Stomach (tissue), 8 donors: ENCODE measurements at regions not wholly inside any gene's neighbourhood (a gene's known extent, or its start where the extent isn't known, plus 50 kb on each side); places are given as distances from the start of the nearest gene placed in this dataset.
A peak's percentile ranks its signal among the peaks of the same experiment; 100 is the strongest.

Source experiments
- DNase-seq, 2 donors: peaks; one replicate each; pipeline versions ENCODE4 v3.0.0 to v3.0.0-alpha.2; 2013 to 2019
- H3K27ac ChIP-seq, 5 donors: fragments of 200-600 bp in 4 of 5; sonication (generic) in 4 of 5; one replicate each; pipeline ENCODE4 v1.5.1; 2013 to 2019; ENCODE audit warnings: mild to moderate bottlenecking in 1 of 5, moderate library complexity in 1 of 5
- H3K27me3 ChIP-seq, 3 donors: fragments of 200-600 bp; sonication (generic); one replicate each; pipeline ENCODE4 v1.5.1; 2017 to 2019; ENCODE audit warnings: mixed run types in 1 of 3
- H3K36me3 ChIP-seq, 4 donors: fragments of 200-600 bp; sonication (generic); 1 replicate in 3 of 4; 2 replicates in 1 of 4; pipeline ENCODE4 v1.5.1; 2016 to 2019
- H3K4me1 ChIP-seq, 4 donors: fragments of 200-600 bp; sonication (generic); one replicate each; pipeline ENCODE4 v1.5.1; 2016 to 2019
- H3K4me3 ChIP-seq, 4 donors: fragments of 200-600 bp; sonication (generic) in 3 of 4; one replicate each; pipeline ENCODE4 v1.5.1; 2016 to 2019; ENCODE audit warnings: mild to moderate bottlenecking in 1 of 4
- H3K9me3 ChIP-seq, 4 donors: fragments of 200-600 bp; sonication (generic); one replicate each; pipeline ENCODE4 v1.5.1; 2016 to 2019
- CTCF ChIP-seq, 7 experiments: fragments of 450-650 bp in 4 of 7; fragments of 200-600 bp in 3 of 7; sonication (generic) in 3 of 7; IDR thresholded peaks; one replicate each; pipeline ENCODE4 v1.5.1; 2016 to 2019; ENCODE audit warnings: antibody characterized with exemption in 7 of 7, control low read depth in 2 of 7, mild to moderate bottlenecking in 1 of 7
- EP300 ChIP-seq: sonication (generic); formaldehyde crosslinking; IDR thresholded peaks from one replicate; pipeline ENCODE4 v1.6.1; 2017; ENCODE audit warnings: antibody characterized with exemption
- POLR2A ChIP-seq, 4 donors: fragments of 450-650 bp; IDR thresholded peaks; one replicate each; pipeline ENCODE4 v1.6.1; 2016; ENCODE audit warnings: antibody characterized with exemption in 4 of 4, control low read depth in 2 of 4, mild to moderate bottlenecking in 1 of 4, moderate library complexity in 1 of 4
- POLR2AphosphoS5 ChIP-seq, 3 donors: sonication (generic); formaldehyde crosslinking; IDR thresholded peaks; one replicate each; pipeline ENCODE4 v1.6.1; 2016; ENCODE audit warnings: antibody characterized with exemption in 3 of 3
- WGBS, 5 donors: extraction: QIAGEN DNeasy Blood & Tissue Kit in 3 of 5; methylation state at CpG; one replicate each; pipeline versions ENCODE4 v1.1.5 to v1.1.7; 2013 to 2018; 5-methylcytosine and 5-hydroxymethylcytosine counted together
- intact Hi-C: fragments of 100-400 bp; cut with DNase I; formaldehyde crosslinking; loops from one replicate; pipeline ENCODE4 v1.15.1; 2023; ENCODE audit warnings: low total_unique reads
- donor health status: healthy with polysubstance abuse.
- donor health status: Bipolar disorder and iron deficiency.
- donor health status: healthy.

DNA sequence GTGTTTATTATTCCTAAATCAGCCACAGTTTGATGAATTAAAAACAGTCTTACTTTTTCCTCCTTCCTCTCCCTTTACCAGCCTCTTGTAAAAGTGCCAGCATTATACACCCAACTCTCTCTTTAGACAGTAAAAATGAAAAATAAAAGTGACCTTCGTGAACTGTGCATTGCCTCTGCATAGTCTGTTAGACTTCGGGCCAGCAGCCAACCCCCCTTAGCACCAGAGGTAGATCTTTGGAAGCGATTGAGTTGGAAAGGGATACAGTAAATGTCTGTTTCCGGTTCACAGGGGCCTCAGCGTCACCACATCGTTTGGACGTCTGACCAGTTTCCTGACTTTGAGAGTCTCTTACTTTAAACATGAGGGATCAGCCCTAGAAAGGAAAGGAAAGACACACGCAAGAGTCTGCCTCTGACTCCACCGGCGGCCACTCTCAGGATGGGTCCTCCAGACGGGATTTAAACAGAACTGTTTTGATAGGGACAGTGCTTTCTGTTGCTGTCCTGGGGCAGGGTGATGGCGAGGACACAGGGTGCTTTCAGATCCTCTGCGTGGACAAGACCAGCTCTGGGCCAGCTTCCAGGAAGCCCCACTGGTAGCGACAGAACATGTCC, 206.6 kb upstream of the PREP start:
- peaks cover 0 to 4% (median 0%) of the 10 kb centered on the region in 4 donors for H3K9me3 ChIP-seq
- H3K27me3 ChIP-seq: no peaks in the 10 kb centered on the region
- H3K4me3 ChIP-seq: no peak overlapping the region
- peak in 1 of 2 donors; percentile 64 for DNase-seq
- no peak for TF ChIP-seq EP300
- TF ChIP-seq CTCF (IDR thresholded peaks at IDR 0.05): no peak
- peak in 2 of 3 donors; percentile 7 to 11 for TF ChIP-seq POLR2AphosphoS5 (IDR thresholded peaks at IDR 0.05)
- H3K36me3 ChIP-seq: no peaks in the 10 kb centered on the region
- H3K27ac ChIP-seq: peak overlapping the region; percentile 31 to 72 (median 61)
- 49 to 73% (median 67%) methylated on average over 14 of the region's 14 CpGs for WGBS, 5 donors
- peaks cover 2 to 14% (median 3%) of the 10 kb centered on the region in 4 donors for H3K4me1 ChIP-seq
- intact Hi-C loops: no loop called here

- peaks cover 4 to 21% (median 8%) of the 10 kb centered on the region in 4 donors for H3K4me1 ChIP-seq
- 70 to 77% (median 71%) methylated on average over 10 of the region's 10 CpGs for WGBS, 5 donors
- no peaks in the 10 kb centered on the region for H3K27me3 ChIP-seq
- H3K4me3 ChIP-seq: no peak overlapping the region
- peak overlapping the region; percentile 26 to 72 (median 61) for H3K27ac ChIP-seq
- peaks cover 0 to 4% (median 0%) of the 10 kb centered on the region in 4 donors for H3K9me3 ChIP-seq
- intact Hi-C loops: no loop called here
- DNase-seq: peak in 1 of 2 donors; percentile 33
- H3K36me3 ChIP-seq: no peaks in the 10 kb centered on the region
- TF ChIP-seq EP300 (no peak), CTCF (IDR thresholded peaks at IDR 0.05) (no peak), POLR2A (IDR thresholded peaks at IDR 0.05) (no peak), POLR2AphosphoS5 (IDR thresholded peaks at IDR 0.05) (no peak)
These were observed 206.0 kb upstream of the PREP start for GRCh38 chr6:105608711-105609374.

DNA sequence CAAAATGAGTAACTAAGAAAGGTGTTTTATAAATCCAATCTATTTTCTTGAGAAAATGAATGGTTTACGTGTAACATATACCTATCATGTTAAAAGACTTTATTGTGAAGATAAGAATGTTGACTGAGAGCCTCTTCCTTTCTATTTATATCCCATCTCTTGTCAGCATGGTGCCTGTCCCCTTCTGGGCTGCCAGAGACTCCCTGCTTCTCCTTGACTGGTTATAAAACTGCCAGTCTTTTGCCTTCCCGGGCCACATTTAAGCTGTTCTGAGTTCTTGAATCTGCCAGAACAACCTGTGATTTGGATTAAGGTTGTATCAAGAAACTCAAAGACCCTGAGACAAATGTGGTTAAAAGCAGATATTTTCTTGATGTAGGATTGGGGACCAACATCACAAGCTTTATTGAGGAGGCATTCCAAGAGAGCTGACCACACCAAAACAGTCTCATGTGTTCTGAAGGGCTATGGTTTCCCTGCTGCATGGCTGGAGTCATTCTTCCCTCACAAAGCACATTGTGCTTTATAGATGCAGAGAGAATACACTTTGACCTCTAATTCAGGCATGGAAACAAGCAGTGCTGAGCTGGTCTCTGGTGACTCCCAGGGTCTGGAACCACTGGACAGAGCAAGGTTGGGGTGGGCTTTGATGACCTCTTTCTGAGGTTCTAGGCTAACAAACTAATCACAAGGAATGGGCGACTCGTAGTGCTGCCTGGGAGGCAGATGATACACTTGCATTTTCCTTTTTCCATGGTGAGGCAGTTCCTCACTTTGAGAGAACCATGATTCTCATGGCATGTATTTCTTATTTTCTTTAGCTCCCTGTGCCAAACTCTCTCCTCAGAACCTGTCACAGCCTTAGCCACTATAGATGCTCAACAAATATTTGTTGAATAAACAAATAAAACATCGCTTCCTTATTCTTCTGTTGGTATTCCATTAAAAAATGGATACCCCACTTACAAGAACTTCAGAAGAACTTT, 205.0 kb upstream of the PREP start:
- H3K4me1 ChIP-seq: peaks cover 4 to 30% (median 12%) of the 10 kb centered on the region in 4 donors
- no peak overlapping the region for H3K4me3 ChIP-seq
- 78 to 88% (median 83%) methylated on average over 5 of the region's 5 CpGs for WGBS, 5 donors
- intact Hi-C loops: no loop called here
- H3K27ac ChIP-seq: peak overlapping the region in 1 of 5 donors; percentile 62
- no peak for DNase-seq
- peaks cover 0 to 4% (median 0%) of the 10 kb centered on the region in 4 donors for H3K9me3 ChIP-seq
- no peaks in the 10 kb centered on the region for H3K27me3 ChIP-seq
- TF ChIP-seq POLR2A (IDR thresholded peaks at IDR 0.05) (no peak), EP300 (no peak), POLR2AphosphoS5 (IDR thresholded peaks at IDR 0.05) (no peak), CTCF (IDR thresholded peaks at IDR 0.05) (no peak)
- H3K36me3 ChIP-seq: no peaks in the 10 kb centered on the region

DNA sequence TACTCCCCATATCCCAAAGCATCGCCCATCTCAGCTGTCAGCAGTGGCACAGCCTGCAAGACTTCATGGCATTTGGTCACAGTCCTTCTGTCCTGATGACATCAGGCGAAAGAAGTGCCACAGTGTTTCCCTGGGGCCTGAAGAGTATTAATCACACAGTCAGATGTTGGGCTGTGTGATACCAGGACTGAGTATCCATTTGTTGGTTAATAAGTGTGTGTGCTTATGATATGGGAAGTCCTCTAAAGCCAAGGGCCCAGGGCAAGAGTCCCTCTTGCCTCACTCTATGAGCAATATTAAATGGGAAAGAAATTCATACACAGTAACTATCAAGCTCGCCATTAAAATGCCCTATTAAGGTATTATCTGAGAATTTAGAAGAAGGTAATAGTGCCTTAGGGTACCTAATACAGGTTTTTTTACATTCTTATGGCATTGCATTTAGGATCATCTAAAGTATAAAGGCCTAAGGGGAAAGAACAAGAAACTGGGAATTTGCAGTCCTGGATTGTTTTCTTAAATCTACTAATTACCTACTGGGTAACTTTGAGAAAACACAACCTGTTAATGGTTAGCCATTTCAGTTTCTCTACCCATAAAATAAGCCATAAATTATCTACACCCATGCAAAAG, 204.1 kb upstream of the PREP start:
- no peaks in the 10 kb centered on the region for H3K36me3 ChIP-seq
- peak in 1 of 2 donors; percentile 16 for DNase-seq
- peaks cover 0 to 4% (median 0%) of the 10 kb centered on the region in 4 donors for H3K9me3 ChIP-seq
- no peak overlapping the region for H3K4me3 ChIP-seq
- peaks cover 4 to 34% (median 14%) of the 10 kb centered on the region in 4 donors for H3K4me1 ChIP-seq
- no peaks in the 10 kb centered on the region for H3K27me3 ChIP-seq
- TF ChIP-seq EP300 (no peak), POLR2A (IDR thresholded peaks at IDR 0.05) (no peak), POLR2AphosphoS5 (IDR thresholded peaks at IDR 0.05) (no peak), CTCF (IDR thresholded peaks at IDR 0.05) (no peak)
- H3K27ac ChIP-seq: no peak overlapping the region
- WGBS, 5 donors: 86 to 99% (median 93%) methylated on average over 3 of the region's 3 CpGs
- intact Hi-C loops: no loop called here
